Stomach (tissue), 4 donors: ENCODE measurements at regions not wholly inside any gene's neighbourhood (a gene's known extent, or its start where the extent isn't known, plus 50 kb on each side); places are given as distances from the start of the nearest gene placed in this dataset.

Experiments
- EP300 ChIP-seq: sonication (generic); formaldehyde crosslinking; IDR thresholded peaks from one replicate; pipeline ENCODE4 v1.6.1; 2017; ENCODE audit warnings: antibody characterized with exemption
- POLR2A ChIP-seq, 4 donors: fragments of 450-650 bp; IDR thresholded peaks; one replicate each; pipeline ENCODE4 v1.6.1; 2016; ENCODE audit warnings: antibody characterized with exemption in 4 of 4, control low read depth in 2 of 4, mild to moderate bottlenecking in 1 of 4, moderate library complexity in 1 of 4
- TF ChIP-seq, protein P1 (sequence below), 7 experiments: fragments of 450-650 bp in 4 of 7; fragments of 200-600 bp in 3 of 7; sonication (generic) in 3 of 7; IDR thresholded peaks; one replicate each; pipeline ENCODE4 v1.5.1; 2016 to 2019; ENCODE audit warnings: antibody characterized with exemption in 7 of 7, control low read depth in 2 of 7, mild to moderate bottlenecking in 1 of 7

GRCh38 chr12:92550661-92551060, 152.1 kb upstream of the PLEKHG7 start:
- TF ChIP-seq, protein P1, sequence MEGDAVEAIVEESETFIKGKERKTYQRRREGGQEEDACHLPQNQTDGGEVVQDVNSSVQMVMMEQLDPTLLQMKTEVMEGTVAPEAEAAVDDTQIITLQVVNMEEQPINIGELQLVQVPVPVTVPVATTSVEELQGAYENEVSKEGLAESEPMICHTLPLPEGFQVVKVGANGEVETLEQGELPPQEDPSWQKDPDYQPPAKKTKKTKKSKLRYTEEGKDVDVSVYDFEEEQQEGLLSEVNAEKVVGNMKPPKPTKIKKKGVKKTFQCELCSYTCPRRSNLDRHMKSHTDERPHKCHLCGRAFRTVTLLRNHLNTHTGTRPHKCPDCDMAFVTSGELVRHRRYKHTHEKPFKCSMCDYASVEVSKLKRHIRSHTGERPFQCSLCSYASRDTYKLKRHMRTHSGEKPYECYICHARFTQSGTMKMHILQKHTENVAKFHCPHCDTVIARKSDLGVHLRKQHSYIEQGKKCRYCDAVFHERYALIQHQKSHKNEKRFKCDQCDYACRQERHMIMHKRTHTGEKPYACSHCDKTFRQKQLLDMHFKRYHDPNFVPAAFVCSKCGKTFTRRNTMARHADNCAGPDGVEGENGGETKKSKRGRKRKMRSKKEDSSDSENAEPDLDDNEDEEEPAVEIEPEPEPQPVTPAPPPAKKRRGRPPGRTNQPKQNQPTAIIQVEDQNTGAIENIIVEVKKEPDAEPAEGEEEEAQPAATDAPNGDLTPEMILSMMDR (IDR thresholded peaks at IDR 0.05), result no peak
- TF ChIP-seq POLR2A (IDR thresholded peaks at IDR 0.05), result no peak
- TF ChIP-seq EP300, result no peak
